HG03108 (cell line): ENCODE measurements at regions not wholly inside any gene's neighbourhood (a gene's known extent, or its start where the extent isn't known, plus 50 kb on each side); places are given as distances from the start of the nearest gene placed in this dataset.
"Not testable (repeated sequence)": the region's sequence is repeated elsewhere in the genome, so short reads cannot be mapped to it uniquely, and the experiment has no call there.

Experiments
- ATAC-seq: cut with Tn5 transposase; IDR thresholded peaks from one replicate; pipeline ENCODE4 v1.9.1; 2021; ENCODE audit warnings: moderate library complexity; ENCODE audit not compliant: unreplicated experiment

DNA sequence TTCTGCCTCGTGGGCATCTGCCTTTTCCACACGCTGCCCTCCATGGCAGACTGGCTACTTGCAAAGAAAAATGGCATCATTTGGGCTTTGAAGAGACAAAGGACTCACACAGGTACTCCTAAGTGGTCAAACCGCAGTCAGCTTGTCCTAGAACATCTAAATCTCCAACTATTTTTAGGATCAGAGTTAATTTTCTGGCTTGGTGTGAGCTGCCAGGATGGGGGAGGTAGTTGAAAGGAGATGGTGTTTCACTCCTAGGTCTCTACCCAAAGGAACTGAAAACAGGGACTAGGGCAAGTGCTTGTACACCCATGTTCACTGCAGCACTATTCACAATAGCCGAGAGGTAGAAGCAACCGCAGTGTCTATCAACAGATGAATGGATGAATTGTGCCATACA is 107.9 kb upstream of the ATL2 start:
- ATAC-seq, result no peak

- ATAC-seq, result no peak
Measured at GRCh38 chr2:38483776-38484501, 106.9 kb upstream of the ATL2 start.

GRCh38 chr2:38482710-38483109 is 105.6 kb upstream of the ATL2 start:
- not testable (repeated sequence) for ATAC-seq

GRCh38 chr2:38480617-38481016 is 103.5 kb upstream of the ATL2 start:
- ATAC-seq, result no peak

- ATAC-seq, result no peak
Measured at GRCh38 chr2:38477006-38477405, 99.9 kb upstream of the ATL2 start.

GRCh38 chr2:38475567-38475881 is 98.5 kb upstream of the ATL2 start:
- no peak for ATAC-seq

- no peak for ATAC-seq
Measured at GRCh38 chr2:38474715-38475566, 97.9 kb upstream of the ATL2 start.

- ATAC-seq, result no peak
Measured at GRCh38 chr2:38474021-38474456, 97.0 kb upstream of the ATL2 start.

DNA sequence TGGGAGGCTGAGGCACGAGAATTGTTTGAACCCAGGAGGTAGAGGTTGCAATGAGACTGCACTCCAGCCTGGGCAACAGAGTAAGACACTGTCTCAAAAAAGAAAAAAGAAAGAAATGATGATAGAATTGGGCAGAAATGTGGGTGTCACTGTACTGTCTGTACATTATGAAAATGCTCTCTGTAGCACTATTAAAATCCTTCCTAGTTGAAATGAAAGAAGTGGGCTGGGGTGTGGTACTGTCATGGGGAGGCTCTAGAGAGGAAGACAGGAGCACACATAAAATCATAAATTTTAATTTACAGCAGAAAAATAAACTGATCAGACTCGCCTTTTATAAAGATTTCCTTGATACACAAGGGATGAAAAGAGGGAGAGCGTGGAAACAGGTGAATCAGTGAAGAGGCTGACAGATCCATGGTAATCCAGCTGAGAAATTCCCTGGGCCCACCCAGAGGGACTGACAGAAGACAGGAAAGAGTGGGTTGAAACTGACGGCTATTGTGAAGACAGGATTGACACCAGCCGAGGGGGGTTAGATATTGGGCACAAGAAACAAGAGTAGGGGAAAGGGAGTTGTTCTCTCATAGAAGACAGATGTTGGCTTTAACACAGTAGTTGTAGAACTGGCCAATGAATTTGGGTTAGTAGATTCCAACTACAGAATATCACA is 96.4 kb upstream of the ATL2 start:
- ATAC-seq, result no peak

DNA sequence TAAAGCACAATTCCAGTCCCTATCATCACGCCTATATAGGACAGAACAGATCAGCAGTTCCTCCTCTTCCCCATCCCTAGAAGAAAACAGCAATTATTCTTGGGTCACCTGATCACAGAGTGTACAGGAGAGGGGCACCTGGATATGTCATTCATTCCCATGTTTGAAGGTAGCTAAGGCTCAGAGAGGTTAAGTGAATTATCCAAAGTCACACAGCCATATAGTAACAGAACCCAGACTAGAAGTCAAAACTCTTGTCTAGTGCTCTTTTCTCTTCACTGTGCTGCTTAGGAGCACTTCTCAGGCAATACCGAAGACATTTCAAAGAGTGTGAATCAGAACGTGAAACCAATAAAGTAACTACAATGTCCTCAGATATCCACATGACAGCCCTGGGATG is 93.0 kb upstream of the ATL2 start:
- no peak for ATAC-seq

- ATAC-seq, result no peak
Measured at GRCh38 chr2:38467768-38468455, 90.8 kb upstream of the ATL2 start.

DNA sequence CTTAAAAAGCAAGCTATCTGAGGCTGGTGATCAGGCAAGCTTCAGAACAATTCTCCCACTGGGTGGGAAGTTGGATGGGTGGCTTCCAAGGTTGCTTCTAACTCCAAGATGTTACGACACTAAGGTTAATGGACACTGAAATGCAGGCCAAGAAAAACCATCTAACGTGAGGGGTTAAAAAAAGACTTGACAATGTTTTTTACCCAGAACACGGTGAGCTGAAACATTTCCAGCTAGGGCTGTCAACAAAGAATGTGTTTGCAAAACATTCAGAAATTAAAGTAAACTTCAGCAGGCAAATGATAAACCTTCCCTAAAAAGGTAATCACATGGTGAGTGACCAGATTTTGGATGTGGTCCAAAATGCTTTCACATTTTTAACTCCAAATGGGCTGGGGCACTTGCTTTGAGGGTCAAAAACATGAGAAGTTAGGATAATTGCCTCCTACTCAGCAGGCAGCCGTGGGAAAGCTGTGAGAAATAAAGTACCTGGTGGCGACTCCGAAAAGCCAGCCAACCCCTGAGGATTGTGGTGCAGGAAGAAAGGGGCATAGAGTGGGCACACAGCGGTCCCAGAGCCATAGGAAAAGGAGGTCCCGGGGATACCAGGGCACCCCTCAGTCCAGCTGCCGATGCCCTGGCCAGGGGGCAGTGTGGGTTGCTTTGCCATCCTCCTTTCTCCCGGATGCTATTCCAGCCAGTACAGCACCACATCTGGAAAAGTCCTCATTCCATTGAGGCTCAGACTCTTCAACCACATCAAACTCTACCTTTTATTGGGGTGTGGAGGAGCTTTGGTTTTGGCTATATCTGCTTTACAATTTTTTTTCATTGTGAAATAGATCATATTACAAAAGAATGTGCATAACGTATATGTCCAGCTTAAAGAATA is 90.0 kb upstream of the ATL2 start:
- no peak for ATAC-seq

DNA sequence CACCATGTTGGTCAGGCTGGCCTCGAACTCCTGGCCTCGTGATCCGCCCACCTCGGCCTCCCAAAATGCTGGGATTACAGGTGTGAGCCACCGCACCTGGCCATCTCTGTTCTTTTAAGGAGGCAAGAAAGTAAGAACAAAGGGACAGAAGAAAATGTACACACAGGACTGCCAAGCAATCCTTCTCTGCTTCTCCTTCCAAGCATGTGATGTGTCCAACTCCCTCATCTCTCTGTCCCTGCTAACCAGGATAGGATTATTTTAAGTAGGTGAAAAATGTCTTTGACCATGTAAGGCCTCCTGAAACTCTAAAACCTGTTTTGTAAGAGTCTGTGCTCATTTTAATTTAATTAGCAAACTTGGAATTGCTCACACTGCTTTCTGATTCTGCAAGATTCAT is 89.3 kb upstream of the ATL2 start:
- no peak for ATAC-seq

GRCh38 chr2:38465789-38466127 is 88.7 kb upstream of the ATL2 start:
- ATAC-seq, result peak; percentile 58

- ATAC-seq, result no peak
Measured at GRCh38 chr2:38464971-38465788, 88.1 kb upstream of the ATL2 start.

DNA sequence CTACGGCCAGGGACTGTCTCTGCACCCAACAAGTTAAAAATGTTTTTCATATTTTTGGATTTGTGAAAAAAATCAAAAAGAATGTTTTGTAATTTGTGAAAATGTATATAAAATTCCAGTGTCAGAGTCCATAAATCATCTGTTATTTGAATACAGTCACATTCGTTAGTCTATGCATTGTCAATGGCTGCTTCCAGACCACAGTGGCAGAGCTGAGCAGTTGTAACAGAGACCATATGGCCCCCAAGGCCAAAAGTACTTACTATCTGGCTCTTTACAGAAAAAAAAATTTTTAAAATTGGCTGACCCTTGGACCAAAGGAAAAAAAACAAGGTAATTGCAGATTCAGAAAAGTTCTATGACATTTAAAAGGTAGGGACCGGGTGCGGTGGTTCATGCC is 86.7 kb upstream of the ATL2 start:
- no peak for ATAC-seq

GRCh38 chr2:38462121-38462661 is 85.1 kb upstream of the ATL2 start:
- no peak for ATAC-seq

DNA sequence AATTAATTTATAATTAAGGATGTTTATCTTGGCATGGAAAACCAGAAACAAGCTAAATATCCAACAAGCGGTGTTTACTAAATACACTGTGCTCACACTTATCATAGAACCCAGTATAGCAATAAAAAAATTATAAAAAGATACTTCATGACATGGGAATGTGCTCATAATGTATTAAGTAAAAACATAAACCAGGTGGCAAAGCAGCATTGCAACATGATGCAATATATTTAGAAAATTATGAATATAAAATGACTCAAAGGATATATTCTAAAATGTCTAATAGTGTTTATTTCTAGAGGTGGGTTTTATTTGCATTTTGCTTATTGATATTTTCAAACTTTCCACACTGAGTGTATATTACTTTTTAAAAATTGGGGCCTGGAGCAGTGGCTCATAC is 84.4 kb upstream of the ATL2 start:
- ATAC-seq, result no peak

GRCh38 chr2:38460313-38460712 is 83.2 kb upstream of the ATL2 start:
- ATAC-seq, result no peak
